LNCaP clone FGC (cell line): ENCODE measurements at regions not wholly inside any gene's neighbourhood (a gene's known extent, or its start where the extent isn't known, plus 50 kb on each side); places are given as distances from the start of the nearest gene placed in this dataset.

Experiments
- DNase-seq: peaks from one replicate; pipeline ENCODE4 v3.0.0-alpha.2; 2011; ENCODE audit warnings: low read depth
- H3K4me3 ChIP-seq: 2 replicates; pipeline ENCODE4 v1.5.1; 2011; ENCODE audit warnings: mild to moderate bottlenecking, low read depth, low read length, control low read depth
- CTCF ChIP-seq: IDR thresholded peaks from 2 replicates; pipeline ENCODE4 v1.5.1; 2012; ENCODE audit warnings: mild to moderate bottlenecking; ENCODE audit not compliant: control insufficient read depth, insufficient read depth; ENCODE audit errors: extremely low read depth

- no peak for TF ChIP-seq CTCF
- no peak for DNase-seq
Measured at GRCh38 chr11:19458721-19459120, 218.0 kb upstream of the E2F8 start.

GRCh38 chr11:19458231-19458630 is 217.5 kb upstream of the E2F8 start:
- no peak for DNase-seq
- no peak for TF ChIP-seq CTCF
- no peak overlapping the region for H3K4me3 ChIP-seq

More at GRCh38 chr11:19458721-19459120, 218.0 kb upstream of the E2F8 start:
- no peak overlapping the region for H3K4me3 ChIP-seq

GRCh38 chr11:19455731-19456130 is 215.0 kb upstream of the E2F8 start:
- no peak for DNase-seq
- no peak for TF ChIP-seq CTCF

GRCh38 chr11:19453651-19454257 is 213.0 kb upstream of the E2F8 start:
- no peak overlapping the region for H3K4me3 ChIP-seq
- DNase-seq, result no peak
- no peak for TF ChIP-seq CTCF

More at GRCh38 chr11:19455731-19456130, 215.0 kb upstream of the E2F8 start:
- no peak overlapping the region for H3K4me3 ChIP-seq

GRCh38 chr11:19451609-19452008 is 210.9 kb upstream of the E2F8 start:
- DNase-seq, result no peak
- no peak for TF ChIP-seq CTCF
- H3K4me3 ChIP-seq, result no peak overlapping the region

- DNase-seq, result no peak
- TF ChIP-seq CTCF, result no peak
- H3K4me3 ChIP-seq, result no peak overlapping the region
Measured at GRCh38 chr11:19450282-19450681, 209.5 kb upstream of the E2F8 start.

GRCh38 chr11:19448651-19449050 is 207.9 kb upstream of the E2F8 start:
- no peak for DNase-seq
- no peak overlapping the region for H3K4me3 ChIP-seq
- no peak for TF ChIP-seq CTCF
